Inferior parietal cortex (tissue), 1 donor: ENCODE measurements at regions not wholly inside any gene's neighbourhood (a gene's known extent, or its start where the extent isn't known, plus 50 kb on each side); places are given as distances from the start of the nearest gene placed in this dataset.

Experiments
- DNase-seq: peaks from one replicate; pipeline ENCODE4 v3.0.0-alpha.2; 2016; ENCODE audit errors: extremely low spot score

- no peak for DNase-seq
These were observed 209.6 kb downstream of the FSCB start for GRCh38 chr14:44297437-44297836.

- DNase-seq: peak; percentile 22
These were observed 215.6 kb downstream of the FSCB start for GRCh38 chr14:44291366-44291915.

GRCh38 chr14:44287858-44288257 is 219.2 kb downstream of the FSCB start:
- DNase-seq: no peak

GRCh38 chr14:44286201-44286600 is 220.9 kb downstream of the FSCB start:
- DNase-seq: no peak

- DNase-seq: no peak
These were observed 223.2 kb downstream of the FSCB start for GRCh38 chr14:44283836-44284235.

GRCh38 chr14:44279357-44279756 is 227.7 kb downstream of the FSCB start:
- no peak for DNase-seq

- DNase-seq: no peak
These were observed 235.4 kb downstream of the FSCB start for GRCh38 chr14:44271637-44272036.

GRCh38 chr14:44271006-44271405 is 236.1 kb downstream of the FSCB start:
- no peak for DNase-seq

- DNase-seq: no peak
These were observed 241.8 kb downstream of the FSCB start for GRCh38 chr14:44265246-44265645.

GRCh38 chr14:44215660-44216059 is 291.4 kb downstream of the FSCB start:
- DNase-seq: no peak

- DNase-seq: no peak
These were observed 295.4 kb downstream of the FSCB start for GRCh38 chr14:44211718-44212117.

- DNase-seq: no peak
These were observed 302.8 kb downstream of the FSCB start for GRCh38 chr14:44204061-44204835.

- DNase-seq: no peak
These were observed 326.1 kb downstream of the FSCB start for GRCh38 chr14:44180975-44181374.

- no peak for DNase-seq
These were observed 336.5 kb downstream of the FSCB start for GRCh38 chr14:44170556-44170955.

GRCh38 chr14:44170101-44170500 is 337.0 kb downstream of the FSCB start:
- DNase-seq: no peak

GRCh38 chr14:44168566-44168965 is 338.5 kb downstream of the FSCB start:
- DNase-seq: no peak

GRCh38 chr14:44166611-44167010 is 340.5 kb downstream of the FSCB start:
- no peak for DNase-seq

- no peak for DNase-seq
These were observed 341.1 kb downstream of the FSCB start for GRCh38 chr14:44165936-44166335.

- DNase-seq: peak; percentile 46
These were observed 341.8 kb downstream of the FSCB start for GRCh38 chr14:44165286-44165685.

- no peak for DNase-seq
These were observed 343.1 kb downstream of the FSCB start for GRCh38 chr14:44163946-44164345.

- DNase-seq: no peak
These were observed 344.9 kb downstream of the FSCB start for GRCh38 chr14:44162197-44162596.

- no peak for DNase-seq
These were observed 352.2 kb downstream of the FSCB start for GRCh38 chr14:44154874-44155273.

GRCh38 chr14:44154446-44154845 is 352.6 kb downstream of the FSCB start:
- DNase-seq: no peak
